HG02798 (cell line): ENCODE measurements at regions not wholly inside any gene's neighbourhood (a gene's known extent, or its start where the extent isn't known, plus 50 kb on each side); places are given as distances from the start of the nearest gene placed in this dataset.

Experiments
- ATAC-seq: cut with Tn5 transposase; IDR thresholded peaks from one replicate; pipeline ENCODE4 v1.9.1; 2021; ENCODE audit warnings: mild to moderate bottlenecking; ENCODE audit not compliant: unreplicated experiment, poor library complexity

- ATAC-seq = no peak
Measured at GRCh38 chr13:108525827-108526226, 103.6 kb upstream of the MYO16 start.

- no peak for ATAC-seq
Measured at GRCh38 chr13:108526286-108526685, 103.1 kb upstream of the MYO16 start.

- no peak for ATAC-seq
Measured at GRCh38 chr13:108527844-108528243, 101.6 kb upstream of the MYO16 start.

- no peak for ATAC-seq
Measured at GRCh38 chr13:108528303-108528702, 101.1 kb upstream of the MYO16 start.

GRCh38 chr13:108533842-108534241, 95.6 kb upstream of the MYO16 start:
- no peak for ATAC-seq

GRCh38 chr13:108534728-108535127, 94.7 kb upstream of the MYO16 start:
- ATAC-seq = no peak

- no peak for ATAC-seq
Measured at GRCh38 chr13:108549934-108550333, 79.5 kb upstream of the MYO16 start.

- ATAC-seq = no peak
Measured at GRCh38 chr13:108551674-108552073, 77.7 kb upstream of the MYO16 start.

GRCh38 chr13:108558489-108558888, 70.9 kb upstream of the MYO16 start:
- ATAC-seq = no peak

- ATAC-seq = no peak
Measured at GRCh38 chr13:108560093-108560492, 69.3 kb upstream of the MYO16 start.

GRCh38 chr13:108561149-108561548, 68.3 kb upstream of the MYO16 start:
- ATAC-seq = no peak

- ATAC-seq = no peak
Measured at GRCh38 chr13:108566413-108567170, 62.8 kb upstream of the MYO16 start.

GRCh38 chr13:108572782-108573211, 56.6 kb upstream of the MYO16 start:
- no peak for ATAC-seq

GRCh38 chr13:108573455-108573854, 56.0 kb upstream of the MYO16 start:
- no peak for ATAC-seq

GRCh38 chr13:108574856-108575255, 54.6 kb upstream of the MYO16 start:
- ATAC-seq = peak; percentile 2

- peak; percentile 71 for ATAC-seq
Measured at GRCh38 chr13:108575430-108575829, 54.0 kb upstream of the MYO16 start.
